ENCODE measurements at regions not wholly inside any gene's neighbourhood (a gene's known extent, or its start where the extent isn't known, plus 50 kb on each side); places are given as distances from the start of the nearest gene placed in this dataset.
"Not testable (repeated sequence)": the region's sequence is repeated elsewhere in the genome, so short reads cannot be mapped to it uniquely, and the experiment has no call there.

- no peak for DNase-seq
Measured at GRCh38 chr4:124938836-124939235, 226.3 kb upstream of the ANKRD50 start.

- DNase-seq = peak; percentile 39
Measured at GRCh38 chr4:124937993-124938392, 225.5 kb upstream of the ANKRD50 start.

- DNase-seq = peak; percentile 47
Measured at GRCh38 chr4:124936427-124936826, 223.9 kb upstream of the ANKRD50 start.

GRCh38 chr4:124934916-124935315 is 222.4 kb upstream of the ANKRD50 start:
- no peak for DNase-seq

DNA sequence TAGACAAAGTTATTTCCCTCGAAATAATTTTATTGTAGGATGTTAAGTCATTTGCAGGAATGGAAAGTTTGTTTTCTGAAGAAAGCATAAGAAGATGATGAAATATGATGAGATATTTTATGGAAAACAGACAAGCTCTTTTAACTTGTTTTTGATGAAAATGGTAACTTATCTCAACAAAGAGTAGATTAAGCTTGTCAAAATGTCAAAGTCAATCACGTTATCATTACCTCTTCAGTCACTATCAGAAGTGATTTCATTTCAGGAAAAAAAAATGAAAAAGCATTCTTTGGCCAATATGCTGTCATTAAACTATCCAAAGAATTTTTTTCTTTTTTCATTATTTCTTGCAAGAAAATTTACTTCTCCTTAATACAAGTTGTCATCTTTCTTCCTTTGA is 221.0 kb upstream of the ANKRD50 start:
- no peak for DNase-seq

- no peak for DNase-seq
Measured at GRCh38 chr4:124932447-124932846, 219.9 kb upstream of the ANKRD50 start.

DNA sequence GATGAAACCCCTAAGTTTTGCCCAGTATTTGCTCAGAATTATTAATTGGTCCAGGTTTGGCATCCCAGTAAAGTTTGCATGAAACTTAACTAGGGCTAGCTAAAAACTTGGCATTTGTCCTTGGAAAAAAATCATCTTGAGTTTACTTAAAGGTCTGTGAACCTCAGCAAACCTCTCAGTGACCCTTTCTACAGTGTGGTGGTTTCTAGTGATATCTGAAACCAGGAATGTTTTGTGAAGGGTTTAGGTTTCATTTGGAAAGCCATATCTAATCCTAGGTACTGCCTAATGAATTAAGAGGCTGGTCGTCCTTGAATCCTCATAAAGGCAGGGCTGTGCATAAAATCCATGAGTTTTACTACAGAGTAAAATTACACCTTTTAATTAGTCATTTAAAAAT is 218.5 kb upstream of the ANKRD50 start:
- DNase-seq = no peak

GRCh38 chr4:124922748-124923147 is 210.2 kb upstream of the ANKRD50 start:
- not testable (repeated sequence) for DNase-seq

DNA sequence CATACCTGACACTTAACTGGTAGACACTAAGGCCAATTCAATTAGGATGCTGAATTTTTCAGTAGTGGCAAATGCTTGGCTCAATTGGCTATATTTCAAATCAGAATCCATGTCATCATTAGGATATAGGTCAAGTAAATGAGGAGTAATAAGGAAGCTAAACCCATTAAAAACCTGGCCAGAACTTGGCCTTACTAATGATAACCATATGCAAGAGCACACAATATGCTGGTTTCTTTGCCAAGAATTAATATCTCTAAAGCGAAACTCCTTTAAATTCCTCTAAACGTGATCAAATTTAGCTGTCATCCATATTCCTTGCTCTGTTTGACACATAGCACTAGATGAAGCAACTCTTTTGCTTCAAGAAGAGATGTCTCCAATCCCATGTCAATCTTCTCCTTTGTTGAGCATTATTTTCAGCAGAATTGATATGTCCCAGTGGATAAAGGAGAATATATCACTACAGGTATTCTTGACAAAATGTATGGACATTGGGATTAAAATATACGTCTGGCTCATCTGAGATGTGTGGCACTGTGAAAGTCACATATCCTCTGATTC is 206.1 kb upstream of the ANKRD50 start:
- no peak for DNase-seq

- no peak for DNase-seq
Measured at GRCh38 chr4:124915073-124915472, 202.5 kb upstream of the ANKRD50 start.

GRCh38 chr4:124913237-124913636 is 200.7 kb upstream of the ANKRD50 start:
- DNase-seq = no peak

DNA sequence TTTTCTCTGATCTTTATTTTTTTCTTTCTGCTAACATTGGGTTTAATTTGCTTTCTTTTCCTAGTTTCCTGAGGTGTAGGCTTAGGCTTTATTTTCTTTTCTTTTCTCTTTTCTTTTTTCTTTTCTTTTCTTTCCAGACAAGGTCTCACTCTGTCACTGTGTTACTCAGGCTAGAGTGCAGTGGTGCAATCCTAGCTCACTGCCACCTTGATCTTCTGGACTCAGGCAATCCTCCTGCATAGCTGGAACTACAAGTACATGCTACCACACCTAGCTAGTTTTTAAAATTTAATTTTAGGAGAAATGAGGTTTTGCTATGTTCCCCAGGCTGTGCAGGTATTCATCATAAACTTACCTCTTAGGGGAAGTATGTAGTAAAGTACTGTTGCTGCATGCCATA is 197.8 kb upstream of the ANKRD50 start:
- DNase-seq = no peak

DNA sequence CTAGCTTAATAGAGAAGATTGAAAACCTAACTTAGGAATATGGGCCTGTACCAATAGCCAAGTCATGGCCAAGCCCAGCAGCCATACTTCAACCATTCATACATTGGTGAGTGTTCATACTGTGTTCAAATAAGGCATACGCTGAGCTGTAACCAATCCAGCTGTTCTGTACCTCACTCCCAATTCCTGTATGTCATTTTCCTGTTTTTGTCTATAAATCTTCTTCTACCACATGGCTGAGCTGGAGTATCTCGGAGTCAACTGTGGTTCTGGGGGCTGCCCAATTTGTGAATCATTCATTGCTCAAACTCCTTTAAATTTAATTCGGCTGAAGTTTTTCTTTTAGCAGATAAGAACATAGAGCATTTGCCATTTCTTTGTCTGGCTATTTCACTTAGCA is 195.3 kb upstream of the ANKRD50 start:
- DNase-seq = no peak

- DNase-seq = no peak
Measured at GRCh38 chr4:124905441-124905840, 192.9 kb upstream of the ANKRD50 start.

DNA sequence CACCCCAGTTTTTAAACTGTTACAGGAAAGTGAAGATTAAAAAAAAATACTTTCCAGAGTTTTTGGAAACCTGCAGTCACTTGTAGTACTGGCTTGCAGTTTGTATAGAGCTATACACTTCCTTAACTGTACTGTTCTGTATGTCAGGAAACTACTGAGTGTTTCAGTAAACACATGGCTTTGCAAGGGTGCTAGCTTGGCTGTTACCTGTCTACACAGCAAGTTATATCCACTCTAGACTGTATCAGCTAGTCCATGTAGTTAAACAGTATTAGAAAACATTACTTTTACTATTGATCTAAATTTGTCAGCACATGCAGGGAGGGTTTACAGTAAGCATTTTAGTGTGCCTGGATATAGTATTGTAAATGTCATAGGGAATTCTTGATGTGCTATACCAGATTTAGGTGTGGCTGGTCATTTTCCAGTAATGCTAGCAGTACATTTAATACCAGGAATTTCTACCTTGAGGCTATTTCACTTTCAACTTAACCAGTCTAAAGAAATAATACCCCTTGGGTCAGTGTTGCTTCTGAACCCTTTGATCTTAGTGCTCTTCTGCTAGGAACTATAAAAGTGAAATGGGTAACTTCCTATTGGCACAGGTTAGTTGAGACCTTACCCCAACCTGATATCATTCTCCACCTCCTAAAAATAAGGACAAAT is 192.3 kb upstream of the ANKRD50 start:
- no peak for DNase-seq

- peak; percentile 17 for DNase-seq
Measured at GRCh38 chr4:124903995-124904722, 191.6 kb upstream of the ANKRD50 start.

DNA sequence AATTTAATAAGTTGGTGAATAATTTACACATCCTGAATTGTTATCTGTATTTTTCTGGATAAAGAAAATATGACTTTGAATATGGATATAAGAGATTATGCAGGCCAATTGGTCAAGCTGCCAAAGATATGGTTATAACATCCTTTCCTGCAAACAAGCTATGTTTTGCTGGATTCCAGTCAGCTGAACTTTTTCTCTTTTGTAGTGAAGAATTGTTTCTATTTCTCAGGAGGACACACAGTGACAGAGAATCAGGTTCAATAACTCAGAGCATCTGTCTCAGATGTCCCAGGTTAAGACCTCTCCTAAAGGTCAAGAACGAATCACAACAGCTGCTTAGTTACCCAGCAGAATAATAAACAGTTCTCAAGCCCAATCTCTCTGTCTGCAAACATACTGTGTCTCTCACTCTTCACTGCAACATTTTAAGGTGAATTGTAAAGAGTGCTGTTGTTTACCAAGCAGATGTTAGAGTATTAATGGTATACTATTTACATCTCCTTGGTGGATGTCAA is 189.5 kb upstream of the ANKRD50 start:
- no peak for DNase-seq

DNA sequence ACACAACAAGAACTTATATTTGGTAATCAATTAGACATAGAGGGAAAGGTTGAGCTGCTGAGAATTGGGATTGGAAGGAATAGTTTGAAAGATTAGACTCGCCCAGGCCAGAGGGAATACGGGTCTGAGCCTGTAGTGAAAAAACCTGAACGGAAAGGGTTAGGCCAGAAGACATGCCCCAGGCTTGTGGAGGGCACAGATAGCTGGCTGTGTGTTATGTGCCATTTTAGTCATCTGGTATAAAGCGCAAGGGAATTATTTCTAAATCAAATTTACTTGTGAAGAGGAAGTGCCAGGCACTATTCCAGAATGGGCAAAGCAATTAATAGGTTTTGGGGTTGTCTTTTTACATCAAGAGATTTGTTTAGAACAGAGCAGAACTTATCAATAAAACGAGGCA is 187.5 kb upstream of the ANKRD50 start:
- DNase-seq = no peak

DNA sequence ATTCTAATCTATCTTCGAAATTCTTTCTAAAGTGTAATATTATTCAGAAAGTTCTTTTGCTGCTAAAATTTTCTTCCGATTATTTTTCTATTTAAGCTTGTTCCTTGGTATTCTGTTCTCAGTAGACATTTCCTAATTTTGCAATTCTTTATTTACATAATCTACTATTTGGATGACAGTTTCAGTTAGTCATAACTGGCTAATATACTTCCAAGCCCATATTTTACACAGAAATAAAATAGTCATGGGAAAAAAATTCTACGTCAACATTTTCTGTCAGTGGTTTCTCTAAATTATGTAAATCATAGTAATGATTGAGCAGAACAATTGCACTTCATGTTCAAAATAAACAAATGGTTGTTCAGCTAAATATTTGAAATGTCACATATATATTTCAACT is 178.0 kb upstream of the ANKRD50 start:
- no peak for DNase-seq

- no peak for DNase-seq
Measured at GRCh38 chr4:124887739-124888138, 175.2 kb upstream of the ANKRD50 start.

DNA sequence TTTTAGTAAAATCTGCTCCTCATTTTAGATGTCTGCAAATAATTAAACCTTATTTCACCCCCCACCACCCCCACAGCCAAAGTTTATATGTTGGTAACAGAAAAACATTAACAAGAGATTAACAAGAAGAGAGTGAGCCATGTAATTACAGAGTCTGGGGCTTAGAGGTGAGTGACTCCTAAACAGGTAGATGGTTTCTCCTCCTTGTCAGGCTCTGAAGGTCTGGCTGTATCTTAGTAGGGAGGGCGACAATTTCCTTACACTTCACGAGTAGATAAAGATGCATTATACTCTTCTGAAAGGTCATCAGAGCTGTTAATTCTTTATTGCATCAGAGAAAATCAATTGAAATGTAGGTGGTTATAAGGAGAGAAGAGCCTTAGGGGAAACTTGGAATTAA is 171.8 kb upstream of the ANKRD50 start:
- no peak for DNase-seq

- DNase-seq = no peak
Measured at GRCh38 chr4:124883632-124884031, 171.1 kb upstream of the ANKRD50 start.

DNA sequence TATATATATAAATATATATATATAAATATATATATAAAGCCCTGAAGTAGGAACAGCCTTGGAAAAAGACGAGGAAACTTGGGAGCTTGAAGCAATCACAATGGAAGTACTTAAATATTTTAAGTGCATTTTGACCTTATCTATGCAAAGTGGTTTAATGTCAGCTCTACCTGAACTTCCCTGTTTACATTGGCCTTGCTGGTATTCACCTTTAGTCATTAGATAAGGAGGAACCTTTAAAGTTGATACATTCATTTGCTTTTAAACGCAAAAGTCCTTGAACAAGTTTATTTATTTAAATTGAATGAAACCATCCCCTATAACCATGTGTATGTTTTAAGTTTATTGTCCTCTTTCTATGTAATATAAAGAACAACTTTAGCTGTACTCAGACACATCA is 166.7 kb upstream of the ANKRD50 start:
- no peak for DNase-seq

DNA sequence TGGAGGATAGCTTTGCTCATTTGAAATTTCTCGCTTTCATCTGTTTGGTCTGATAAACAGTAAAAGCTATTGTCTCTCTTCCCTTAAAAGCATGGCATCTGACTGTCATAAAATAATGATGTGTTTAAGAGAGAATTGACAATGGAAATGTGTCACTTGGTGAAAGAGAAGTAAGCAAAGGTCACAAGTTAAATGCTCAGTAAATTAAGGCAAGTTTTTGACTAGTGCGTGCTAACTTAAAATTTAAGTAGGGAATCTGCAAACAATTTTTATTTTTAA is 161.6 kb upstream of the ANKRD50 start:
- no peak for DNase-seq

Measured in NCI-H510A (cell line).